AG04449 (cell line): ENCODE measurements at regions not wholly inside any gene's neighbourhood (a gene's known extent, or its start where the extent isn't known, plus 50 kb on each side); places are given as distances from the start of the nearest gene placed in this dataset.
A peak's percentile ranks its signal among the peaks of the same experiment; 100 is the strongest.

Experiments used
- CTCF ChIA-PET: fragments of 350-600 bp; formaldehyde crosslinking; extraction: SDS; loops from one replicate; lab custom pipeline; 2021; ENCODE audit warnings: antibody characterized with exemption; lab: Yijun Ruan, JAX
- POLR2A ChIA-PET: fragments of 400-600, 350-600 bp; formaldehyde crosslinking; extraction: SDS; loops from one replicate; lab custom pipeline; 2020; ENCODE audit warnings: antibody characterized with exemption, inconsistent platforms; lab: Yijun Ruan, JAX
- DNase-seq: peaks from one replicate; pipeline ENCODE4 v3.0.0-alpha.2; 2010; ENCODE audit warnings: low read depth, low spot score
- H3K4me3 ChIP-seq: 2 replicates; pipeline ENCODE4 v1.5.1; 2011; ENCODE audit warnings: low read depth, mild to moderate bottlenecking, control low read depth, low read length
- CTCF ChIP-seq: IDR thresholded peaks from one replicate; pipeline ENCODE4 v1.5.1; 2011; ENCODE audit warnings: mild to moderate bottlenecking, moderate library complexity, low read length, control low read depth, inconsistent platforms; ENCODE audit not compliant: insufficient read depth; ENCODE audit errors: missing control alignments

- CTCF ChIA-PET, result no interaction called here
- no peak for DNase-seq
- POLR2A ChIA-PET, result no interaction called here
- TF ChIP-seq CTCF, result no peak
- H3K4me3 ChIP-seq, result no peak overlapping the region
Observed at GRCh38 chr2:157085522-157085921, 172.0 kb upstream of the GALNT5 start.

GRCh38 chr2:157087373-157088002 is 170.0 kb upstream of the GALNT5 start:
- no peak for TF ChIP-seq CTCF
- ChIA-PET POLR2A (no interaction called here), CTCF (no interaction called here)
- no peak overlapping the region for H3K4me3 ChIP-seq
- DNase-seq, result peak; percentile 1

GRCh38 chr2:157093666-157094065 is 163.8 kb upstream of the GALNT5 start:
- POLR2A ChIA-PET, result no interaction called here
- TF ChIP-seq CTCF, result no peak
- no peak for DNase-seq
- CTCF ChIA-PET, result interaction anchor here (1.2 kb wide), 1 partner anchor 21 kb away, joined by 3 read pairs; no protein-coding TSS in a partner anchor
- H3K4me3 ChIP-seq, result no peak overlapping the region

- POLR2A ChIA-PET, result no interaction called here
- no peak for DNase-seq
- TF ChIP-seq CTCF, result no peak
- H3K4me3 ChIP-seq, result no peak overlapping the region
- CTCF ChIA-PET, result no interaction called here
Observed at GRCh38 chr2:157105372-157105771, 152.1 kb upstream of the GALNT5 start.

- H3K4me3 ChIP-seq, result no peak overlapping the region
- POLR2A ChIA-PET, result no interaction called here
- CTCF ChIA-PET, result no interaction called here
- no peak for DNase-seq
- TF ChIP-seq CTCF, result no peak
Observed at GRCh38 chr2:157106950-157107349, 150.6 kb upstream of the GALNT5 start.

- H3K4me3 ChIP-seq, result no peak overlapping the region
- no peak for TF ChIP-seq CTCF
- no peak for DNase-seq
- POLR2A ChIA-PET, result no interaction called here
- CTCF ChIA-PET, result no interaction called here
Observed at GRCh38 chr2:157107460-157107859, 150.0 kb upstream of the GALNT5 start.
